HepG2 (cell line): ENCODE measurements at regions not wholly inside any gene's neighbourhood (a gene's known extent, or its start where the extent isn't known, plus 50 kb on each side); places are given as distances from the start of the nearest gene placed in this dataset.
A peak's percentile ranks its signal among the peaks of the same experiment; 100 is the strongest.

Experiments
- FOXC1 ChIP-seq: sonication (generic); formaldehyde crosslinking; IDR thresholded peaks from 2 replicates; pipeline ENCODE4 v1.8.0; 2022; ENCODE audit warnings: mild to moderate bottlenecking, missing genetic modification reagents, borderline replicate concordance
- GATAD1 ChIP-seq: IDR thresholded peaks from 2 replicates; pipeline ENCODE4 v1.6.1; 2016; ENCODE audit warnings: missing genetic modification reagents, missing compliant biosample characterization
- GATAD2A ChIP-seq: IDR thresholded peaks from 2 replicates; pipeline ENCODE4 v1.6.1; 2016
- GTF3A ChIP-seq: sonication (generic); formaldehyde crosslinking; conservative IDR thresholded peaks from 2 replicates; pipeline ENCODE4 v1.4.0; 2020; ENCODE audit warnings: mild to moderate bottlenecking, missing genetic modification reagents
- HOXA5 ChIP-seq: sonication (generic); formaldehyde crosslinking; IDR thresholded peaks from 2 replicates; pipeline ENCODE4 v1.4.0; 2020; ENCODE audit warnings: missing genetic modification reagents
- KDM5B ChIP-seq: sonication (generic); formaldehyde crosslinking; IDR thresholded peaks from 2 replicates; pipeline ENCODE4 v1.4.0; 2020; ENCODE audit warnings: missing genetic modification reagents, mild to moderate bottlenecking, borderline replicate concordance
- KLF12 ChIP-seq: sonication (generic); formaldehyde crosslinking; IDR thresholded peaks from 2 replicates; pipeline ENCODE4 v1.4.0; 2020; ENCODE audit warnings: missing genetic modification reagents, borderline replicate concordance
- NFYB ChIP-seq: sonication (generic); formaldehyde crosslinking; IDR thresholded peaks from 2 replicates; pipeline ENCODE4 v1.4.0; 2020; ENCODE audit warnings: missing genetic modification reagents
- PAX8 ChIP-seq: sonication (generic); formaldehyde crosslinking; IDR thresholded peaks from 2 replicates; pipeline ENCODE4 v1.8.0; 2022; ENCODE audit warnings: mild to moderate bottlenecking, missing genetic modification reagents, borderline replicate concordance
- PTBP1 ChIP-seq: fragments of 200-400 bp; formaldehyde crosslinking; IDR thresholded peaks from 2 replicates; pipeline ENCODE4 v1.6.1; 2018; ENCODE audit warnings: low read length, low read depth; ENCODE audit not compliant: poor library complexity, severe bottlenecking
- SAP130 ChIP-seq: IDR thresholded peaks from 2 replicates; pipeline ENCODE4 v1.6.1; 2016; ENCODE audit warnings: low read depth
- SP1 ChIP-seq, 2 experiments: fragments of 450-650 bp in 1 of 2; sonication (generic) in 1 of 2; formaldehyde crosslinking in 1 of 2; IDR thresholded peaks; 2 replicates each; pipeline versions ENCODE4 v1.4.0 to v1.6.1; 2016 to 2020; ENCODE audit warnings: missing genetic modification reagents in 1 of 2
- ZNF569 ChIP-seq: sonication (generic); formaldehyde crosslinking; IDR thresholded peaks from 2 replicates; pipeline ENCODE4 v1.5.0; 2020; ENCODE audit warnings: mild to moderate bottlenecking, missing genetic modification reagents, moderate library complexity, borderline replicate concordance
- ZSCAN21 ChIP-seq: sonication (generic); formaldehyde crosslinking; IDR thresholded peaks from 2 replicates; pipeline ENCODE4 v1.8.0; 2022; ENCODE audit warnings: mild to moderate bottlenecking, missing genetic modification reagents, moderate library complexity, borderline replicate concordance
- TF ChIP-seq, protein P1 (sequence below): sonication (generic); formaldehyde crosslinking; IDR thresholded peaks from 2 replicates; pipeline ENCODE4 v1.4.0; 2020; ENCODE audit warnings: missing genetic modification reagents
- TF ChIP-seq, protein P2 (sequence below): sonication (generic); formaldehyde crosslinking; IDR thresholded peaks from 2 replicates; pipeline ENCODE4 v1.4.0; 2020; ENCODE audit warnings: mild to moderate bottlenecking, missing genetic modification reagents
- TF ChIP-seq, protein P3 (sequence below): IDR thresholded peaks from 2 replicates; pipeline ENCODE4 v1.6.1; 2016; ENCODE audit warnings: missing compliant biosample characterization, missing genetic modification reagents, borderline replicate concordance
- TF ChIP-seq, protein P4 (sequence below): sonication (generic); formaldehyde crosslinking; conservative IDR thresholded peaks from 2 replicates; pipeline ENCODE4 v1.8.0; 2022; ENCODE audit warnings: low read depth, missing genetic modification reagents
- TF ChIP-seq, protein P5 (sequence below): sonication (generic); formaldehyde crosslinking; IDR thresholded peaks from 2 replicates; pipeline ENCODE4 v1.4.0; 2020; ENCODE audit warnings: missing genetic modification reagents
- TF ChIP-seq, protein P6 (sequence below): sonication (generic); formaldehyde crosslinking; IDR thresholded peaks from 2 replicates; pipeline ENCODE4 v1.4.0; 2020; ENCODE audit warnings: missing genetic modification reagents

DNA sequence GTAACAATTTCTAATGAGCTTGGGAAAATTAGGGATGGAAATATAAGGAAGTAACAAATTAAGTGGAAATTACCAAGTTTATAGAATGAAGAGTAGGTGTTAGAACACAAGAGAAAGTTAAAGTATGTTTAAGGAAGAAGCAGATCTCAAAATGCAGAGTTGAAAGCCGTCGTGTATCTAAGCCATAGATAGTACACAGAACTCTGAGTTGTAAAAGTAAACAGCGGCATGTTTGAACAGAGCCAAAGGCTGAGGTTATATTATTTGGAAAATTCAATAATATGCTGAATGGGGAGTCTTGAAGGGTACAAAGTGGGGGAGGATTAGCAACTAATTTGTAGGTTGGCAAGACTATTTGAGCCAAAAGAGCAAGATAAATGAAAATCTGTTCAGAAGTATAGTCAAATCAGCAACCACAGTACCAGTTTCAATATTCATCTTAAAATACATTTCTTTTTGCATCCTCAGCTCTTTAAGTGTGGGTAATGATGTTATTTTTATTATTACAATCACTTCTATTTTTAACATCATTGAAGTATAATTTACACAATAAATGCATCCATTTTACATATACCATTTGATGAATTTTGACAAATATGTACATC is 594.8 kb upstream of the ANO3 start (continued):
- TF ChIP-seq, protein P1, sequence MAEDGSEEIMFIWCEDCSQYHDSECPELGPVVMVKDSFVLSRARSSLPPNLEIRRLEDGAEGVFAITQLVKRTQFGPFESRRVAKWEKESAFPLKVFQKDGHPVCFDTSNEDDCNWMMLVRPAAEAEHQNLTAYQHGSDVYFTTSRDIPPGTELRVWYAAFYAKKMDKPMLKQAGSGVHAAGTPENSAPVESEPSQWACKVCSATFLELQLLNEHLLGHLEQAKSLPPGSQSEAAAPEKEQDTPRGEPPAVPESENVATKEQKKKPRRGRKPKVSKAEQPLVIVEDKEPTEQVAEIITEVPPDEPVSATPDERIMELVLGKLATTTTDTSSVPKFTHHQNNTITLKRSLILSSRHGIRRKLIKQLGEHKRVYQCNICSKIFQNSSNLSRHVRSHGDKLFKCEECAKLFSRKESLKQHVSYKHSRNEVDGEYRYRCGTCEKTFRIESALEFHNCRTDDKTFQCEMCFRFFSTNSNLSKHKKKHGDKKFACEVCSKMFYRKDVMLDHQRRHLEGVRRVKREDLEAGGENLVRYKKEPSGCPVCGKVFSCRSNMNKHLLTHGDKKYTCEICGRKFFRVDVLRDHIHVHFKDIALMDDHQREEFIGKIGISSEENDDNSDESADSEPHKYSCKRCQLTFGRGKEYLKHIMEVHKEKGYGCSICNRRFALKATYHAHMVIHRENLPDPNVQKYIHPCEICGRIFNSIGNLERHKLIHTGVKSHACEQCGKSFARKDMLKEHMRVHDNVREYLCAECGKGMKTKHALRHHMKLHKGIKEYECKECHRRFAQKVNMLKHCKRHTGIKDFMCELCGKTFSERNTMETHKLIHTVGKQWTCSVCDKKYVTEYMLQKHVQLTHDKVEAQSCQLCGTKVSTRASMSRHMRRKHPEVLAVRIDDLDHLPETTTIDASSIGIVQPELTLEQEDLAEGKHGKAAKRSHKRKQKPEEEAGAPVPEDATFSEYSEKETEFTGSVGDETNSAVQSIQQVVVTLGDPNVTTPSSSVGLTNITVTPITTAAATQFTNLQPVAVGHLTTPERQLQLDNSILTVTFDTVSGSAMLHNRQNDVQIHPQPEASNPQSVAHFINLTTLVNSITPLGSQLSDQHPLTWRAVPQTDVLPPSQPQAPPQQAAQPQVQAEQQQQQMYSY (CRISPR knock-in tag), result no peak
- no peak for TF ChIP-seq KDM5B
- no peak for TF ChIP-seq ZNF569 (CRISPR knock-in tag)
- TF ChIP-seq, protein P2, sequence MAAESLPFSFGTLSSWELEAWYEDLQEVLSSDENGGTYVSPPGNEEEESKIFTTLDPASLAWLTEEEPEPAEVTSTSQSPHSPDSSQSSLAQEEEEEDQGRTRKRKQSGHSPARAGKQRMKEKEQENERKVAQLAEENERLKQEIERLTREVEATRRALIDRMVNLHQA (CRISPR knock-in tag), result no peak
- no peak for TF ChIP-seq ZSCAN21
- TF ChIP-seq, protein P3, sequence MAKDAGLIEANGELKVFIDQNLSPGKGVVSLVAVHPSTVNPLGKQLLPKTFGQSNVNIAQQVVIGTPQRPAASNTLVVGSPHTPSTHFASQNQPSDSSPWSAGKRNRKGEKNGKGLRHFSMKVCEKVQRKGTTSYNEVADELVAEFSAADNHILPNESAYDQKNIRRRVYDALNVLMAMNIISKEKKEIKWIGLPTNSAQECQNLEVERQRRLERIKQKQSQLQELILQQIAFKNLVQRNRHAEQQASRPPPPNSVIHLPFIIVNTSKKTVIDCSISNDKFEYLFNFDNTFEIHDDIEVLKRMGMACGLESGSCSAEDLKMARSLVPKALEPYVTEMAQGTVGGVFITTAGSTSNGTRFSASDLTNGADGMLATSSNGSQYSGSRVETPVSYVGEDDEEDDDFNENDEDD, result no peak
- no peak for TF ChIP-seq SP1 (IDR thresholded peaks at IDR 0.05)
- no peak for TF ChIP-seq SP1 (CRISPR knock-in tag; IDR thresholded peaks at IDR 0.05)
- no peak for TF ChIP-seq SAP130 (CRISPR knock-in tag)
- no peak for TF ChIP-seq HOXA5
- TF ChIP-seq, protein P4, sequence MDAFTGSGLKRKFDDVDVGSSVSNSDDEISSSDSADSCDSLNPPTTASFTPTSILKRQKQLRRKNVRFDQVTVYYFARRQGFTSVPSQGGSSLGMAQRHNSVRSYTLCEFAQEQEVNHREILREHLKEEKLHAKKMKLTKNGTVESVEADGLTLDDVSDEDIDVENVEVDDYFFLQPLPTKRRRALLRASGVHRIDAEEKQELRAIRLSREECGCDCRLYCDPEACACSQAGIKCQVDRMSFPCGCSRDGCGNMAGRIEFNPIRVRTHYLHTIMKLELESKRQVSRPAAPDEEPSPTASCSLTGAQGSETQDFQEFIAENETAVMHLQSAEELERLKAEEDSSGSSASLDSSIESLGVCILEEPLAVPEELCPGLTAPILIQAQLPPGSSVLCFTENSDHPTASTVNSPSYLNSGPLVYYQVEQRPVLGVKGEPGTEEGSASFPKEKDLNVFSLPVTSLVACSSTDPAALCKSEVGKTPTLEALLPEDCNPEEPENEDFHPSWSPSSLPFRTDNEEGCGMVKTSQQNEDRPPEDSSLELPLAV (CRISPR knock-in tag), result no peak
- TF ChIP-seq PTBP1, result no peak
- no peak for TF ChIP-seq GATAD1 (CRISPR knock-in tag)
- TF ChIP-seq, protein P5, sequence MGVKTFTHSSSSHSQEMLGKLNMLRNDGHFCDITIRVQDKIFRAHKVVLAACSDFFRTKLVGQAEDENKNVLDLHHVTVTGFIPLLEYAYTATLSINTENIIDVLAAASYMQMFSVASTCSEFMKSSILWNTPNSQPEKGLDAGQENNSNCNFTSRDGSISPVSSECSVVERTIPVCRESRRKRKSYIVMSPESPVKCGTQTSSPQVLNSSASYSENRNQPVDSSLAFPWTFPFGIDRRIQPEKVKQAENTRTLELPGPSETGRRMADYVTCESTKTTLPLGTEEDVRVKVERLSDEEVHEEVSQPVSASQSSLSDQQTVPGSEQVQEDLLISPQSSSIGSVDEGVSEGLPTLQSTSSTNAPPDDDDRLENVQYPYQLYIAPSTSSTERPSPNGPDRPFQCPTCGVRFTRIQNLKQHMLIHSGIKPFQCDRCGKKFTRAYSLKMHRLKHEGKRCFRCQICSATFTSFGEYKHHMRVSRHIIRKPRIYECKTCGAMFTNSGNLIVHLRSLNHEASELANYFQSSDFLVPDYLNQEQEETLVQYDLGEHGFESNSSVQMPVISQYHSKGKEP (CRISPR knock-in tag), result no peak
- TF ChIP-seq GTF3A (CRISPR knock-in tag), result no peak
- no peak for TF ChIP-seq PAX8 (CRISPR knock-in tag)
- TF ChIP-seq, protein P6, sequence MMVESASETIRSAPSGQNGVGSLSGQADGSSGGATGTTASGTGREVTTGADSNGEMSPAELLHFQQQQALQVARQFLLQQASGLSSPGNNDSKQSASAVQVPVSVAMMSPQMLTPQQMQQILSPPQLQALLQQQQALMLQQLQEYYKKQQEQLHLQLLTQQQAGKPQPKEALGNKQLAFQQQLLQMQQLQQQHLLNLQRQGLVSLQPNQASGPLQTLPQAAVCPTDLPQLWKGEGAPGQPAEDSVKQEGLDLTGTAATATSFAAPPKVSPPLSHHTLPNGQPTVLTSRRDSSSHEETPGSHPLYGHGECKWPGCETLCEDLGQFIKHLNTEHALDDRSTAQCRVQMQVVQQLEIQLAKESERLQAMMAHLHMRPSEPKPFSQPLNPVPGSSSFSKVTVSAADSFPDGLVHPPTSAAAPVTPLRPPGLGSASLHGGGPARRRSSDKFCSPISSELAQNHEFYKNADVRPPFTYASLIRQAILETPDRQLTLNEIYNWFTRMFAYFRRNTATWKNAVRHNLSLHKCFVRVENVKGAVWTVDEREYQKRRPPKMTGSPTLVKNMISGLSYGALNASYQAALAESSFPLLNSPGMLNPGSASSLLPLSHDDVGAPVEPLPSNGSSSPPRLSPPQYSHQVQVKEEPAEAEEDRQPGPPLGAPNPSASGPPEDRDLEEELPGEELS, result peak; percentile 50
- TF ChIP-seq KLF12 (CRISPR knock-in tag), result no peak
- no peak for TF ChIP-seq FOXC1
- TF ChIP-seq GATAD2A (CRISPR knock-in tag), result 0 out of 2 replicates have a peak, but pooled peaks have one; percentile 42
- TF ChIP-seq NFYB (CRISPR knock-in tag), result no peak
